Activated CD4-positive, alpha-beta T cell treated with anti-CD3 and anti-CD28 coated beads, Interleukin-2, amount 50 U/mL, for 1 hour (primary cell): ENCODE measurements at regions not wholly inside any gene's neighbourhood (a gene's known extent, or its start where the extent isn't known, plus 50 kb on each side); places are given as distances from the start of the nearest gene placed in this dataset.
"Not testable (repeated sequence)": the region's sequence is repeated elsewhere in the genome, so short reads cannot be mapped to it uniquely, and the experiment has no call there.

Experiments used
- DNase-seq: peaks from one replicate; pipeline ENCODE4 v3.0.0-alpha.2; 2020

- DNase-seq: no peak
Observed at GRCh38 chr2:6143812-6144211, 451.6 kb downstream of the SOX11 start.

GRCh38 chr2:6147215-6147614 lies 455.0 kb downstream of the SOX11 start:
- not testable (repeated sequence) for DNase-seq

- DNase-seq: no peak
Observed at GRCh38 chr2:6148882-6149281, 456.7 kb downstream of the SOX11 start.

GRCh38 chr2:6159606-6160005 lies 467.4 kb downstream of the SOX11 start:
- DNase-seq: no peak

- no peak for DNase-seq
Observed at GRCh38 chr2:6163932-6164331, 471.7 kb downstream of the SOX11 start.

- DNase-seq: no peak
Observed at GRCh38 chr2:6164986-6165747, 473.0 kb downstream of the SOX11 start.

- no peak for DNase-seq
Observed at GRCh38 chr2:6167592-6168138, 475.5 kb downstream of the SOX11 start.

- no peak for DNase-seq
Observed at GRCh38 chr2:6168485-6168884, 476.3 kb downstream of the SOX11 start.

GRCh38 chr2:6171294-6171693 lies 479.1 kb downstream of the SOX11 start:
- DNase-seq: no peak

GRCh38 chr2:6177811-6178210 lies 485.6 kb downstream of the SOX11 start:
- no peak for DNase-seq

- no peak for DNase-seq
Observed at GRCh38 chr2:6181525-6181924, 489.3 kb downstream of the SOX11 start.

- no peak for DNase-seq
Observed at GRCh38 chr2:6181926-6182325, 489.7 kb downstream of the SOX11 start.

- DNase-seq: no peak
Observed at GRCh38 chr2:6183226-6183625, 491.0 kb downstream of the SOX11 start.

GRCh38 chr2:6184532-6185292 lies 492.5 kb downstream of the SOX11 start:
- DNase-seq: no peak

- DNase-seq: no peak
Observed at GRCh38 chr2:6186332-6187151, 494.4 kb downstream of the SOX11 start.

GRCh38 chr2:6196449-6196848 lies 504.3 kb downstream of the SOX11 start:
- DNase-seq: no peak

GRCh38 chr2:6198370-6198919 lies 506.3 kb downstream of the SOX11 start:
- DNase-seq: not testable (repeated sequence)

- DNase-seq: no peak
Observed at GRCh38 chr2:6202756-6203155, 510.6 kb downstream of the SOX11 start.

- DNase-seq: no peak
Observed at GRCh38 chr2:6203291-6203959, 511.2 kb downstream of the SOX11 start.

GRCh38 chr2:6206882-6207281 lies 514.7 kb downstream of the SOX11 start:
- no peak for DNase-seq

GRCh38 chr2:6211236-6211635 lies 519.1 kb downstream of the SOX11 start:
- no peak for DNase-seq

GRCh38 chr2:6212491-6212890 lies 520.3 kb downstream of the SOX11 start:
- no peak for DNase-seq
